Body of pancreas (tissue), 4 donors: ENCODE measurements at regions not wholly inside any gene's neighbourhood (a gene's known extent, or its start where the extent isn't known, plus 50 kb on each side); places are given as distances from the start of the nearest gene placed in this dataset.

ENCODE experiments used
- CTCF ChIP-seq, 7 experiments: fragments of 450-650 bp in 4 of 7; fragments of 200-600 bp in 3 of 7; sonication (generic) in 3 of 7; IDR thresholded peaks; one replicate each; pipeline ENCODE4 v1.5.1; 2016 to 2019; ENCODE audit warnings: antibody characterized with exemption in 7 of 7
- POLR2A ChIP-seq, 3 donors: fragments of 450-650 bp; IDR thresholded peaks; one replicate each; pipeline ENCODE4 v1.6.1; 2016; ENCODE audit warnings: antibody characterized with exemption in 3 of 3, mild to moderate bottlenecking in 2 of 3

- no peak for TF ChIP-seq CTCF (IDR thresholded peaks at IDR 0.05)
- no peak for TF ChIP-seq POLR2A (IDR thresholded peaks at IDR 0.05)
Measured at GRCh38 chr18:27696148-27696547, 480.8 kb downstream of the CDH2 start.
